Hematopoietic multipotent progenitor cell (in vitro differentiated cells): ENCODE measurements at regions not wholly inside any gene's neighbourhood (a gene's known extent, or its start where the extent isn't known, plus 50 kb on each side); places are given as distances from the start of the nearest gene placed in this dataset.
"Not testable (repeated sequence)": the region's sequence is repeated elsewhere in the genome, so short reads cannot be mapped to it uniquely, and the experiment has no call there.

Experiments
- DNase-seq, 3 donors: peaks; one replicate each; pipeline ENCODE4 v3.0.0-alpha.2; 2011 to 2015; ENCODE audit warnings: low read depth in 2 of 3, low spot score in 2 of 3

DNA sequence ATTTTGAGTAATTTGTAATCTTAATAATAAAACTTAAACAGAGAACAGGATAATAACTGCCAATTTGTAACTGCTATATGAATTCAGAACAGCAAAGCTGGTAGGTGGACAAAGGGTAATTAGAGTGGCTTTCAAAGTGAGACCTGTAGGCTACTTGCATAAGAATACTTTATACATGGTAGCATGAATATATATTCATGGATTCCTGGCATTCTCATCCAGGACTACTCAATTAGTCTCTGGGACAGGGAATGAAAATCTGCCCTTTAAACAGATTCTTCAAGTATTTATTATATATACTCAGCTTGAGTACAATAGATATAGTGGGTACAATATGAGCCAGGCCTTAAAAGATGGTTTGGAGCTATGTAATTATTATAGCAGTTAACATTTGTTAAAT lies 419.9 kb downstream of the PIK3C3 start:
- no peak for DNase-seq

DNA sequence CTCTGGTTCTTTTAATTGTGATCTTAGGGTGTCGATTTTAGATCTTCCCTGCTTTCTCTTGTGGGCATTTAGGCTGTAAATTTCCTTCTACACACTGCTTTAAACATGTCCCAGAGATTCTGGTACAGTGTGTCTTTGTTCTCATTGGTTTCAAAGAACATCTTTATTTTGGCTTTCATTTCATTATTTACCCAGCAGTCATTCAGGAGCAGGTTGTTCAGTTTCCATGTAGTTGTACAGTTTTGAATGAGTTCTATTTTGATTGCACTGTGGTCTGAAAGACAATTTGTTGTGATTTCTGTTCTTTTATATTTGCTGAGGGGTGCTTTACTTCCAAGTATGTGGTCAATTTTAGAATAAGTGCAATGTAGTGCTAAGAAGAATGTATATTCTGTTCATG lies 423.8 kb downstream of the PIK3C3 start:
- not testable (repeated sequence) for DNase-seq

- DNase-seq: not testable (repeated sequence)
These were observed 426.2 kb downstream of the PIK3C3 start for GRCh38 chr18:42381236-42381635.

GRCh38 chr18:42392416-42392815 lies 437.4 kb downstream of the PIK3C3 start:
- DNase-seq: no peak

- DNase-seq: no peak
These were observed 437.9 kb downstream of the PIK3C3 start for GRCh38 chr18:42392926-42393325.

DNA sequence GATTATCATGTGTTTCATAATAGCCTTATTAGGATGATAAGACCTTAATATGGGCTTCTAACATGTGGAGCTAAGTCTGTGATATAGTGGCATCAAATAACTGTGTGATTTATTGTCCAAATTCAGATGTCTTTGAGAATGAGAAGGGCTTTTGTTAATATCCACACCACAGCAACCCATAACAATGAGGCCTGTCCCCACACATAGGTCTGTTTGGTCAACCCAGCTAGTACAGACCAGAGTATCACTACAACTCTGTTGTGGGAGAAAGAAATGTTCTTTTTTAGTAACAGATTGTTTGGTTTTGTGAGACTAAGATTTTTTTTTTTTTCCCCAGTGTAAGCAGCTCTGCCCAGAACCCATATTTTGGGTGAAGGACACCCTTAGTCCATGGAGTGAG lies 439.2 kb downstream of the PIK3C3 start:
- no peak for DNase-seq

DNA sequence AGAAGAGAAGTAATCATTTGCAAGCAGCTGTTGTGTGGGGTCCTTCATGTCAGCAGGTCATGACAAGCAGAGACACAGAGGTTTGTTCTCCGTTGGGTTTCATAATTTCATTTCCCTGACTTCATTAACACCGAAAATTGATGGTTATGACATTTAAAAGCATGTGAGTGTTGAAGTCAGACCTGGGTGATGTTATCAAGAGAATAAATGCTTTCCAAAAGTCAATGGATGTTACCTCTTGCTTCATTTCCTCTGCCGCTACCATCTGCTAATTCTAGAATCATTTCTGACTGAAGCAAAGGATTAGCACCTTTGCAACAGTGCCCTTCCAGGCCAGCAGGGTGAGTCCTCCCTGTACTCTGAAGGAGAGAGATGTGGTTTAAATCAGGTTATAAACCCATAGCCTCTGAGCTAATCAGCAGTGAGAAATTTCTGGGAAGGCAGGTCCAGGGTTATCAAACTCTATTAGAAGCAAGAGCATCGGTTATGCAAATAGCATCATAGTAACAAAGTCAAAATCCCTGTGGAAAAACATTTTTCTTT lies 446.2 kb downstream of the PIK3C3 start:
- DNase-seq: no peak

GRCh38 chr18:42404151-42404550 lies 449.1 kb downstream of the PIK3C3 start:
- no peak for DNase-seq

DNA sequence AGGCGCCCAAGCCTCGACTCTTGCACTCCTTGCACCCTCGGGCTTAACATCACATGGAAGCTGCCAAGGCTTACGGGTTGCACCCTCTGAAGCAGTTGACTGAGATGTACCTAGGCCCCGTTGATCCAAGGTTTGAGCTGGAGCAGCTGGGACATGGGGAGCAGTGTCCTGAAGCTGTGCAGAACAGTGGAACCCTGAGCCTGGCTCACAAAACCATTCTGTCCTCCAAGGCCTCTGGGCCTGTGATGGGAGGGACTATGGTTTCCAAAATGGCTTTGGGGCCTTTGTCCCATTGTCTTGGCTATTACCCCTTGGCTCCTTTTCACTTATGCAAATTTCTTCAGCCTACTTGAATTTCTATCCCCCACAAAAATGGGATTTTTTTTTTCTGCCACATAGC lies 454.0 kb downstream of the PIK3C3 start:
- DNase-seq: no peak

GRCh38 chr18:42412281-42412680 lies 457.2 kb downstream of the PIK3C3 start:
- no peak for DNase-seq

- DNase-seq: no peak
These were observed 457.9 kb downstream of the PIK3C3 start for GRCh38 chr18:42412896-42413295.

GRCh38 chr18:42413870-42414269 lies 458.8 kb downstream of the PIK3C3 start:
- no peak for DNase-seq

GRCh38 chr18:42414756-42415454 lies 459.9 kb downstream of the PIK3C3 start:
- no peak for DNase-seq

- DNase-seq: no peak
These were observed 462.2 kb downstream of the PIK3C3 start for GRCh38 chr18:42417189-42417588.

- DNase-seq: no peak
These were observed 463.1 kb downstream of the PIK3C3 start for GRCh38 chr18:42418121-42418520.

DNA sequence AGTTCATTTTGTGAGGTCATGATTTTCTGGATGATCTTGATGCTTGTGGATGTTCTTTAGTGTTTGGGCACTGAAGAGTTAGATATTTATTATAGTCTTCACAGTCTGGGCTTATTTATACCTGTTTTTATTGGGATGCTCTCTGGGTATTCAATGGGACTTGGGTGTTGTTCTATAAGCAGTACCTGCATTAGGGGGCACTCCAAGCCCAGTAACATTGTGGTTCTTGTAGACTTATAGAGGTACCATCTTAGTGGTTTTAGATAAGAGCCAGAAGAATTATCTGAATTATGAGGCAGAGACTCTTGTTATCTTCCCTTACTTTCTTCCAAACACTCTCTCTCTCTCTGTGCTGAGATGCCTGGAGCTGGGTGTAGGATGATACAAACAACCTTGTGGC lies 470.0 kb downstream of the PIK3C3 start:
- DNase-seq: no peak

- DNase-seq: no peak
These were observed 471.5 kb downstream of the PIK3C3 start for GRCh38 chr18:42426496-42427015.

DNA sequence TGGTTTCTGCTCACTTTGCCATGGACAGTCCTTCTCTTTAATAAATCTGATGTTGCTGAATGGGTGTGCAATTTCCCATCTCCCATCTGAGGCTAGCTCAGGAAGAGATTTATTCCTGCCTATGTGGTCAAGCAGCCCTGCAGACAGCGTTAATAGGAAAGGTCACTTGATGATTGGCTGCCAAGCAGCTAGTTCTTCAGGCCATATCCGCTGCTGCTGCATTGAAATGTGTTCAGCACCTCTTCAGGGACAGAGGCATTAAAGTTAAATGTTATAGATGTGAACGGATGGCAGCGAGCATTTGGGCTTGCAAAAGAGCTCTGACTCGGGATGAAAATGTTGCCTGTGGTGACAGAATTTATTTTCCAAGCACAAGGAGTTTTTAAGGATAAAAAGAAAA lies 474.2 kb downstream of the PIK3C3 start:
- no peak for DNase-seq

DNA sequence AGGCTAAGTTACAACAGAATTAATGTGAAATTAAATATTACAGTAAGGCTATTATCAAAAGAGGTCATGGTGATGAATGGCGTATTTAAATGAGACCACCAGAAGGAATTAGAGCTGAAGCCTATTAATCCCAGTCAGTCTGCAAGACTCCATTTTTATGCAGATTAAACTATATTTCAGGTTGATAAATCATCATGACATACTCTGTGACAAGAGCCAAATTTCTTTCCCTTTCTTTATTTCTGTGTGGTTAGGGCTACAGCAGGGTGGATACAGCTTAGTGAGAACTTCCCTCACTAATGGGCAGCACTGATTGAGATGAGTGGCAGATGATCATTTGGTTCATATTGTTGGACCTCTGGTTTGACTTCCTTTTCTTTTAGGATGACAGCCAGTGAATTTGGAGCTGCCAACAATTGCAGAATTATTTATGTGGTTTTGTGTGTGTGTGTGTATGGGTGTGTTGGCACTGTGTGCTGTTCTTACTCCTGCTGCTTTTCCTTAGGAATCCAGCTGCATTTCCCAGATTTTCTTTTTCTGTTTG lies 481.3 kb downstream of the PIK3C3 start:
- DNase-seq: no peak

DNA sequence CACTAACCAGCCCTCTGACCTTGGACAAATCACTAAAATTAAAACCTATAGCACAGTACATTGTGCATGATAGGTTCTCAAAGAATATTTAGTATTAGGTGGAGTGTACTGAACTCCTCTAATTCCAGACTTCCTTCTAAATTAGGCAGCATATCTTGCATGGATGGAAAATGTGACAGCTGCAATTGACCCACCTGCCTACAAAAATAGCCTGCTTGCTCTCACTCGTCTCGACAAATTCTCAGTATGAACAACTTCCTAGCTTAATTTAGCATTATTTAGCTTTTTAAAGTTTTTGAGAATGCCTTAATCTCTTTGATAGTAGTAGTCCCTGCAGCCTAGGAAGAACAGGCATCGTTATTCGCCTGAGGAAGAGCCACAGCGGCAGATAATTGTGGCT lies 482.0 kb downstream of the PIK3C3 start:
- DNase-seq: no peak

DNA sequence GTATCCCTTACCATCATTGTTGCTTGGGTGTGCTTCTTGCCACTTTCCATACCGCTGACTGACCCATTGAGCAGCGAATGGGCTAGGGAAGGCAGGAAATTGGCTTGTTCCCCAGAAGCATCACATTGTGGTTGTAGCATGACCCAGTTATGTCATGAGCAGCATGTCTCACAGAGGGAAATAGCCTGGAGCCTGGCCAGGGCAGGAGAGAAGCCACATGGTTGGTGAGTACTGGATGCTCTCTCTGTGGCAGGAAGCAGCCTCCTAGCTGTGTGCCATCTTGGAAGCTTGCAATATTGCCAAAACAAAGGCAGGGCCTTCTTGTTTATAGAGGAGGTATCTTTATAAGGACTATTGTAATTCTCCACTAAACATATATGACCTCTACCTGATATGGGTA lies 482.6 kb downstream of the PIK3C3 start:
- no peak for DNase-seq

DNA sequence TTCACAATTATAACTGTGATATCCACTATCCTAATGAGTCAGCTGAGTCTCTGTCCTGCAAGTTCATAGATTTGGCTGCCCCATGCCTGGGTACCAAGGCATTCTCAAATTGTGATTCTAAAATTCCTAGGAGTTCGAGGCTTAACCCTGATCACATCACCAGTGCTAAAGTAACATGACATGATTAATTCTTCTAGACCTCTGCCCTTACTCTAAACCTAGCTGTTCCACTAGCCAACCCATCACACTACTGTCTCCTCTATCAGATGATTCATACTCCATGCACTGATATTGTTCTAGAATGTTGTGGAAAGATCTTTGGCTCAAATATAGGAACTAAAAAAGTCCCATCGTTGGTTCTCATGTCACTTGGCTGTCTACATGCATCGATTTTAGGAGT lies 487.6 kb downstream of the PIK3C3 start:
- DNase-seq: no peak
